WERI-Rb-1 (cell line): ENCODE measurements at regions not wholly inside any gene's neighbourhood (a gene's known extent, or its start where the extent isn't known, plus 50 kb on each side); places are given as distances from the start of the nearest gene placed in this dataset.
"Not testable (repeated sequence)": the region's sequence is repeated elsewhere in the genome, so short reads cannot be mapped to it uniquely, and the experiment has no call there.

Experiments used
- DNase-seq: peaks from one replicate; pipeline ENCODE4 v3.0.0-alpha.2; 2020
- H3K27ac ChIP-seq: fragments of 250-450 bp; sonication (Bioruptor Pico); 2 replicates; pipeline ENCODE4 v1.5.1; 2020; ENCODE audit warnings: mild to moderate bottlenecking, moderate library complexity
- H3K27me3 ChIP-seq: fragments of 250-450 bp; sonication (Bioruptor Pico); 2 replicates; pipeline ENCODE4 v1.5.1; 2021; ENCODE audit warnings: mild to moderate bottlenecking, low read depth, moderate library complexity; ENCODE audit not compliant: insufficient read depth, severe bottlenecking
- H3K36me3 ChIP-seq: fragments of 250-450 bp; sonication (Bioruptor Pico); 2 replicates; pipeline ENCODE4 v1.5.1; 2020; ENCODE audit warnings: mild to moderate bottlenecking, moderate library complexity
- H3K4me3 ChIP-seq: 2 replicates; pipeline ENCODE4 v1.5.1; 2011; ENCODE audit warnings: low read depth, mild to moderate bottlenecking, control low read depth, low read length
- H3K9me3 ChIP-seq: fragments of 250-450 bp; sonication (Bioruptor Pico); 2 replicates; pipeline ENCODE4 v1.5.1; 2021; ENCODE audit warnings: mild to moderate bottlenecking, moderate library complexity; ENCODE audit not compliant: severe bottlenecking
- TF ChIP-seq, protein P1 (sequence below): IDR thresholded peaks from 2 replicates; pipeline ENCODE4 v1.5.1; 2011; ENCODE audit warnings: low read depth, mild to moderate bottlenecking, control low read depth, inconsistent platforms, low read length

DNA sequence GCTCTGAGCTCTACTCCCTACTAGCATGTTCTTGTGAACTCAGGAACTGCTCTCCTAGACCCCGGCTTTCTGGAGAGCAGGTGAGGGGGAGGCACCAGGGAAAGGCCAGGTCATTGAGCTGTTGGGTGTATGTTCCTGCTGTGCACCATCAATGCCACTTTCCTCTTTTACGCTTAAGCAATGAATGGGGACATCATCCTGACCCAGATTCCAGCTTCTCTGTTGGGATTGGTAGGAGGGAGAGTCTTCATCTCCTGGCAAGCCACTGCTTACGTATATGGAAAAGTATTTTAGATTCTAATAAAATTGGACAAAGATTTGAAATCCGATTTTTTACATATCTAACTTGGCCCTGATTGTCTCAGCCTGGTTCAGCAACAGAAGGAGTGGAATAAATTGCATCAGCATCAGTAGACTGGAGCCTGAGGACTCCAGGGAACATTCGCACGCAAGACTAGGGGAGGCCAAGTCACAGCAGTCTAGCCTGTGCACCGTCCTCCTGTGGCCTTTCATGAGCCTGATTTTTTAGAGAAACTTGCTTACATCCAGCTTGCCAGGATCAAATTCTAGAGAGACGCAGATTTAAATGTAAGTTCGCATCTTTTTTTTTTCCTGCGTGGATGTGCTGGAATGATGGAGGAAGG, 439.3 kb downstream of the RPIA start:
- H3K36me3 ChIP-seq, H3K9me3 ChIP-seq, DNase-seq, H3K27ac ChIP-seq, H3K27me3 ChIP-seq, H3K4me3 ChIP-seq: not testable (repeated sequence)

DNA sequence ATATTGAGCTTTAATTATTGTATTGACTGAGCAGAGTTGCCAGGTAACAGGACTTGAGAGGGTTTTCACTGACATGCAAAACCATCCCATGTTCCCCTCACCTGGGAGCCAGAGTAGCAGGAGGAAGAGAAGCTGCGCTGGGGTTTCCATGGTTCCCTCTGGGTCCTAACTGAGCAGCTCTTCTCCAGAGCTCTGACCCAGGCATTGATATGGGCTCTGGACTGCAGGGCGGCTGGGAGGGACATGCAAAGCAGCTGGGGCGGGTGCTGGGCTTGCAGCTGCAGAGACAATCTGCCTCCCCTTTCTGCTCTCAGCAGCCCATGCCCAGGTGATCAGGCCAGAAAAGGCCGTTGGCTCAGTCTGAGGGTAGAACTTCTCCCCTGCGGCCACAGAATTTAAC, 451.5 kb downstream of the RPIA start:
- H3K4me3 ChIP-seq, H3K9me3 ChIP-seq, DNase-seq, H3K27me3 ChIP-seq, H3K36me3 ChIP-seq, H3K27ac ChIP-seq: not testable (repeated sequence)

DNA sequence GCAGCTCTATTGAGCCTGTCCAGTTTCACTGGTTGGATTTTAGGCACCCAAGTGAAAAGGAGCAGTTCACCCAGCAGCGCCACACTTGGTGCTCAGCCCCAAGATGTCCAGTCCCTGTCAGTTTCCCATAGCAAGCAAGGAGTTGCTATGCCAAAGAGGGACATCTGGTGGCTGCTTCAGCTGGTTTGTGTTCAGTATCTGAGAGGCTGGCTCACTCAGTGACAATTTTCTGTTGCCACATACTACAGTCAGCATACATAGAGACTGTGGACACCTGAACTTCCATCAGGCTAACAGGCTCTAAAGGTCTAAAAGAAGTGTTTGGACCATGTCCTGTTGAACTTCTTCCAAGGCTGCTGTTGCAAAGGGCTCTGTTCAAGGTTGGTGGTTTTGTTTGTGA, 453.9 kb downstream of the RPIA start:
- H3K9me3 ChIP-seq, H3K4me3 ChIP-seq, H3K36me3 ChIP-seq, H3K27ac ChIP-seq, H3K27me3 ChIP-seq, DNase-seq: not testable (repeated sequence)

DNA sequence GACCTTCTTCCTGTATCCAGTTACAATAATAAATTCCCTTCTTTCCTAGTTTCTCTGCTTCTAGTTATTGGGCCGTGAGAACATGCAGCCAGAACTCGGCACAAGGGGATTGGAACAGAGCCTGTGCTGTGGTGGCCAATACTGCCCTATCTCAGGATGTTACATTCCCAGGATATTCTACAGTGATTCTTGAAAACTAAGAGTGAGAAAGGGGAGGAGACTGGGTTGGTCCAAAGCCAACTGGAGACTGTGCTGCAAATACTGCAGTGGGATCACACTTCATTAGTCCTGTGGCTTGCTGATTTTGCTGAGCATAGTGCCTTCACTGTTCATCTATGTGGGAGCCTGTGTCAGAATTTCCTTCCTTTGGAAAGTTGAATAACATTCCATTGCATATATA, 456.8 kb downstream of the RPIA start:
- H3K27me3 ChIP-seq, DNase-seq, H3K4me3 ChIP-seq, H3K27ac ChIP-seq, H3K36me3 ChIP-seq, H3K9me3 ChIP-seq: not testable (repeated sequence)

DNA sequence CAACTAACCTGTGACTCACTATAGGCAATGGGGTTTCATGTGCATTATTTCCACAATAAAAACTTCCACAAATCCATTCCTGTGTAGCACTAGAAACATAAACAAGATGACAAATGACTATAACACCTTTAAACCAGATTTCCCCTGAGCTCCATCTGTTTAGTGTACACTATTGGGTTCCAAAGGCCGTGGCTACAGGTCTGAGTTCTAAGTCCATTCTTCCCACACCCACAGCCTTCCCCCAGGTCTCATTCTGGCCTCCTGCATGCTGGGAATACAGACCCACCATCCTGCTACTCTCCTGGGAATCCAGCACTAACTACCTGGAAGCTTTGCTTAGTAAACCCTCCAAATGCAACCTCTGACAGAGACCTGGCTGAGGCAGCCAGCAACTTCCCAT, 460.2 kb downstream of the RPIA start:
- not testable (repeated sequence) for H3K9me3 ChIP-seq, H3K27me3 ChIP-seq, DNase-seq, H3K27ac ChIP-seq, H3K4me3 ChIP-seq, H3K36me3 ChIP-seq

DNA sequence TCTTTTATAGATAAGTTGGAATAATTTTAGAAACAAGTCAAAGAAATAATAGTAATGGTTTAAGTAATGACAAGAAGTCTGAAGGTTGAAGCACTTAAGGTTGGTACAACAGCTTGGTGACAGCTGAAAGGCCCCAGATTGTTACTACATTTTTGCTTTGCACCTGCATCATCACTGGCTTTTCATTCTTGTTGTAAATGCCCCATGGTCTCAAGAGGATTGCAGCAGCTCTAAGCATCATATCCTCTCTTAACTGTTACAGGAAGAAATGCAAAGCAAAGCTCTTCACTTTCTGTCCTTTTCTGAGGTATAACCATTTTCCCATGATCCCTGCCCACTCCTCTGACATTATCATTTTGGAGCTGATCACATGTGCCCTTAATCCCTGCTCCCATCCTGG, 461.0 kb downstream of the RPIA start:
- H3K27ac ChIP-seq, H3K9me3 ChIP-seq, H3K27me3 ChIP-seq, DNase-seq, H3K4me3 ChIP-seq, H3K36me3 ChIP-seq: not testable (repeated sequence)

DNA sequence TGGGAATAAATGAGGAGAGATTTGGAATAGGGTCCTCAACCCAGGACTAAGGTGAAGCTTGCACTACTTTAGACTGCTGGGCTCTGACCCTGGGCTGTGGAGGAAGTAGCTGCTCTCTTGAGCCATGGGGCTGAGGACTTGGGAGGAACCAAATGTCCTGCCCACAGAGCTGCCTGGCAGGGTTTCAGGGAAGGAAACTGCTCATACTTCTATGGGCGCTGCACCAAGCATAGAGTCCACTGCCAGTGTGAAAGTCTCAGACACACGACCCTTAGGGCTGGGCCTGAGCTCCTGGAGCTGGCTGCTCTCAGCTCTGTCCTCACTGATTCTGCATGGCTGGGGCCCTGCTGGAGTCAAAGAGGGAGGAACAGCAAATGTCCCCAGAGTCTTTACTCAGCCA, 461.7 kb downstream of the RPIA start:
- DNase-seq, H3K9me3 ChIP-seq, H3K27ac ChIP-seq, H3K27me3 ChIP-seq, H3K36me3 ChIP-seq, H3K4me3 ChIP-seq: not testable (repeated sequence)

DNA sequence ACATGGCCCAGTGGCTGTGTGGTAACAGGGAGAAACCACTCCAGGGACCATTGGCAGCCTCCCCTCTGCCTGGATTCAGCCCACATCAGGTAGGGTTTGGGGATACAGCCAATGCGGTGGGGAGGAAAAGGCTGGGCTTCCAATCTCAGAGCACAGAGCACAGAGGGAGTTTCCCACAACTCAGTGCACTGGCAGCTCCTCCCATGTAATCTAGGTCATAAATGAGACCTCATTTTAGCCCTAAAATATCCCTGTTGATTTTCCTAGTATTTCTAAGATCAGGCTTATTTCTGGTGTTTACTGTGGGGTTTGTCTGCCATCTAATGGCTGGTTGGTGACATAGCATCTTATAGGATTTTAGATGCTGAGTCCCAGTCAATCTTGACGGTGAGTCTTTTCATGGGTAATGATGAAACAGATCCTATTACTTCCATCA, 462.8 kb downstream of the RPIA start:
- not testable (repeated sequence) for H3K27ac ChIP-seq, H3K9me3 ChIP-seq, H3K27me3 ChIP-seq, H3K4me3 ChIP-seq, DNase-seq, H3K36me3 ChIP-seq

DNA sequence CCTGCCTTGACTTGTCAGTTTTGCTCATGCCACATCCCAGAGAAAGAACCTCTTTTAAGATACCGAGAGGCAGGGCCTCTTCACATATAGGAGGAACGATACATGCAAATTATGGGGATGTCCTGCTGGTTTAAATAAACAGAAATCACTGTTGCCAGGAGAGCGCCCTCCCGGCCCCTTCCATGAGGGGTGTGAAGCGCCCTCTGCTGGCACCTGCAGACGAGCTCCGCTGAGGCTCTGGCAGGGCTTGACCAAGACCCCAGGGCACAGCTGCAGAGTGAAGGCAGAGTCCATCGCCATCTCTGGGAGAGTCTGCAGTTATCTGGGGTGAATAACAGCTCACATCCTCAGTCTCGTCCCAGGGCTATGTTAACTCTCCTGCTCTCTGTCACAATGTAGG, 468.8 kb downstream of the RPIA start:
- TF ChIP-seq, protein P1, sequence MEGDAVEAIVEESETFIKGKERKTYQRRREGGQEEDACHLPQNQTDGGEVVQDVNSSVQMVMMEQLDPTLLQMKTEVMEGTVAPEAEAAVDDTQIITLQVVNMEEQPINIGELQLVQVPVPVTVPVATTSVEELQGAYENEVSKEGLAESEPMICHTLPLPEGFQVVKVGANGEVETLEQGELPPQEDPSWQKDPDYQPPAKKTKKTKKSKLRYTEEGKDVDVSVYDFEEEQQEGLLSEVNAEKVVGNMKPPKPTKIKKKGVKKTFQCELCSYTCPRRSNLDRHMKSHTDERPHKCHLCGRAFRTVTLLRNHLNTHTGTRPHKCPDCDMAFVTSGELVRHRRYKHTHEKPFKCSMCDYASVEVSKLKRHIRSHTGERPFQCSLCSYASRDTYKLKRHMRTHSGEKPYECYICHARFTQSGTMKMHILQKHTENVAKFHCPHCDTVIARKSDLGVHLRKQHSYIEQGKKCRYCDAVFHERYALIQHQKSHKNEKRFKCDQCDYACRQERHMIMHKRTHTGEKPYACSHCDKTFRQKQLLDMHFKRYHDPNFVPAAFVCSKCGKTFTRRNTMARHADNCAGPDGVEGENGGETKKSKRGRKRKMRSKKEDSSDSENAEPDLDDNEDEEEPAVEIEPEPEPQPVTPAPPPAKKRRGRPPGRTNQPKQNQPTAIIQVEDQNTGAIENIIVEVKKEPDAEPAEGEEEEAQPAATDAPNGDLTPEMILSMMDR = 0 out of 2 replicates have a peak, but pooled peaks have one; percentile 15
- not testable (repeated sequence) for H3K27ac ChIP-seq, H3K4me3 ChIP-seq, H3K27me3 ChIP-seq, H3K36me3 ChIP-seq, H3K9me3 ChIP-seq, DNase-seq

DNA sequence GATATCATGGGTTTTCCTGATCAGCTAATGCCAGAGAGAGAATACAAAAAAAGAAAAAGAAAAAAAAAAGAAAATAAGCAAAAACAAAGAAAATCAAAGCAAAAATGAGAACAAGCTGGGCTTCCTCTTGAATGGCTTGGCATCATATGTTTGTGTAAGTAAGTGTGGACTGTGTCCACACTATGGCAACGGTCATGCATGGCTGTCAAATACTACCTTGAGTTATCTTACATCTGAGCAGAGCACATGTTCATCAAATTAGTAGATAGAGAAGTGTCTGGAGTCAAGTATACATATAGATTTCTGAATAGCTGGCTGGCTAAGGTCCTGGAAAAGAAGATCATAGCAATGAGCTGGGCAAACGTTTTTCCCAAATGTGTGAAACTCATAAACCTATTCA, 470.2 kb downstream of the RPIA start:
- not testable (repeated sequence) for H3K27ac ChIP-seq, H3K27me3 ChIP-seq, H3K9me3 ChIP-seq, DNase-seq, H3K4me3 ChIP-seq, H3K36me3 ChIP-seq

DNA sequence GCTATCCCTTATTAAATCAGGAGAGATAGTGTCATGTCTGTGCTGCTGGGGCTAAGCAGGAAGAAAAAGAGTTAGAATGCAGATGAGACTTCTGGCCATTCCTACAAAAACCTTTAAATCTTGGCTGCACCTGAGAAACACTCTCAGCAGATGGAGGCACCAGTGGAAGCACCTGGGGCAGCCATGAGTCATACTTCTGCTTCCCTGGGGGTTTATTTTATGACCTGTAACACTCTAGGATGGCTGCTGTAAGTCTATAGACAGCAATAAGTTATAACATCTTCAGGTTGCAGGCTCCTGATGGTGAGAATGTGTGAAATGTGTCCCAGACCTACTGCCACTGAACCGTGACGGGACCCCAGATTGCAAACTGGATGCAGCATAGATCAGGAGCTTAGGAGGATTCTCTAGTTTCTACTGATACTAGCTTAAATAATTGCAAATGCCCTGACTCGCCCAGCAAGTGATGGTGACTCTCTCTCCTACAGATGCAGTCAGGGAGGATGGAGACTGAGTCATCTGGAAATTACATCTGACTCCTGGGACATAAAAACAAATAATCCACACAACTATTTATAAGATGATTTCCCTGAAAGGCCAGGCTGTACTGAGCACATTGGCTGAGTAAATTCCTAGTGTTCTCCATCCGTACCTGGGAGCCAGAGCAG, 479.2 kb downstream of the RPIA start:
- not testable (repeated sequence) for H3K9me3 ChIP-seq, H3K36me3 ChIP-seq, H3K27ac ChIP-seq, DNase-seq, H3K27me3 ChIP-seq, H3K4me3 ChIP-seq

DNA sequence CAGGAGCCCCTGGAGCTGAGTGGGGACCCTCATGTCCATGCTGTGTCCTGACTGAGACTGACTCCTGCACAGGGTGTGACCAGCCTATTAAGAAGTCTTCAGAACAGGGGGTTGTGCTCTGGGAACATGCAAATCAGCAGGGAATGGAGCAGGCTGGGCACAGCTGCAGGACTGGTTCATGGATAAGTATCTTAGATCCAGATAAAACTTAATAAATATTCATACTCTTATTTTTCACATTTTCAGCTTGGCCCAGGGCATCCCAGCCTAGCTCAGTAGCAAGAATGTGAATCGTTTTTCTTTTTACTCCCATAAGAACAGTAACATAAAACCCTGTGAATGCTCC, 479.7 kb downstream of the RPIA start:
- H3K36me3 ChIP-seq, H3K27me3 ChIP-seq, H3K4me3 ChIP-seq, H3K9me3 ChIP-seq, DNase-seq, H3K27ac ChIP-seq: not testable (repeated sequence)

DNA sequence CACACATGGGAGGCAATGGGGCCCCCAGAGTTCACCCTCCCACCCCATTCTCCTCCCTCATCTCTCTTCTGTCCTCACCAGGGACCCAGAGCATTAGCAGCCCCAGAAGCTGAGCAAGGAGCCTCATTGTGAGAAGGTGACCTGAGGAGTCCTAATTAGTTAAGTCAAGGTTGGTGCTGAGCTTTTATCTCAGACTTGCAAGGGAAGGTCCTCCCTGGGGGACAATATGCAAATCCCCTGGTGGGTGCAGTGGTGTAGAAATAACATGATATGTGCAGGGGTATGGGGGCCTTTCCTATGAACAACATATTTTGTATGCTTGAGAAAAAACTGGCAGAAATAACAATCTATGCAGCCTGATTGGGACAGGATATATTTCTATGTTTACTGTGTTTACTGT, 485.5 kb downstream of the RPIA start:
- not testable (repeated sequence) for H3K36me3 ChIP-seq, H3K27ac ChIP-seq, H3K27me3 ChIP-seq, H3K9me3 ChIP-seq, DNase-seq, H3K4me3 ChIP-seq

DNA sequence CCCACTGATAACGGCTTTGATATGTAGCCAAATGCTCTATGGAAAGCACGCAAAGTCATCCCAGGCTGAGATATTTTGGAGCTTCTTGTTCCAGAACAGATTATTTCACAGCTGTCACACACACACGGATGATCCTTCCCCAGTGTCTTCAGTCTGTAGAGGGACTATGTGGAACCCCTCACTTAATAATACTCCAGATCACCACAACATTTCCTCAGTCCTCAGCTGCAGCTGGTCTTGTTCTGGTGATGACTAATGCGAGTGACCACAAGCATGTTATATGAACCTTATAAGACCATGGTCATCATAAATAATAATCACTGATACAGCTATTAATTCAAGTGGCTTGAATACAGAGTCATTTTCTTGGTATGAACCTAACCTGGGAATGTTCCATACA, 490.7 kb downstream of the RPIA start:
- not testable (repeated sequence) for H3K27ac ChIP-seq, H3K9me3 ChIP-seq, DNase-seq, H3K4me3 ChIP-seq, H3K36me3 ChIP-seq, H3K27me3 ChIP-seq
